ENCODE measurements at regions not wholly inside any gene's neighbourhood (a gene's known extent, or its start where the extent isn't known, plus 50 kb on each side); places are given as distances from the start of the nearest gene placed in this dataset.

GRCh38 chr5:74257645-74258313 lies 382.7 kb downstream of the ENC1 start:
- H3K36me3 ChIP-seq = no peaks in the 10 kb centered on the region
- H3K9me3 ChIP-seq (ENCODE audit: low read depth) = no peaks in the 10 kb centered on the region
- no peak for TF ChIP-seq CTCF (IDR thresholded peaks at IDR 0.05; ENCODE audit: low read depth, low read length)
- DNase-seq (ENCODE audit: low read depth in 1 of 2, low spot score in 1 of 2) = peak in 1 of 2 donors; percentile 92
- no peaks in the 10 kb centered on the region for H3K4me1 ChIP-seq (ENCODE audit: low read depth)
- no peaks in the 10 kb centered on the region for H3K27me3 ChIP-seq
- H3K27ac ChIP-seq = no peak overlapping the region
- H3K4me3 ChIP-seq = no peak overlapping the region

DNA sequence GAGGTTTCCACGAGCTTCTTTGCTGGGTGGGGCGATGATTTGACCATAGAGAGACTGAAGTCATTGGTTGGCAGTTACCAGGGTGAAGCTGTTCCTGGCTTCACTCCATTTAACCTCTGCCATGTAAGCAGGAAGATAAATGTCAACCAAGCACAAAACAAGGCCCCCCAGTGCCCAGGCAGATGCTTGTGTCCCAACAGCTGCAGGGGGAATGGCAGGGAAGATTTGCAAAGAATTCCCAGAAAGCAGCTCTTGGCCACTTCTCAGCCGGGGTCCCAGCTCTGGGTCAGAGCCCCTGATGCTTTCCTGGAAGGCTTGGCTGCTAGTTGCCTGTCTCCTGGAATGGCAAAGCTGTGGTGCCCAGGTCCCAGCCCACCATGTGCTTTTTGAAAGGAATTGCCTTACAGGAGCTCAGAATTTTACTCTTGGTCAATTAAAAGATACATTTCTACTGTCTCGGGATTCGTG lies 383.4 kb downstream of the ENC1 start:
- DNase-seq (ENCODE audit: low read depth in 1 of 2, low spot score in 1 of 2) = no peak
- H3K27ac ChIP-seq = no peak overlapping the region
- no peaks in the 10 kb centered on the region for H3K4me1 ChIP-seq (ENCODE audit: low read depth)
- H3K4me3 ChIP-seq = no peak overlapping the region
- no peaks in the 10 kb centered on the region for H3K27me3 ChIP-seq
- TF ChIP-seq CTCF (IDR thresholded peaks at IDR 0.05; ENCODE audit: low read depth, low read length) = no peak
- H3K36me3 ChIP-seq = no peaks in the 10 kb centered on the region
- H3K9me3 ChIP-seq (ENCODE audit: low read depth) = no peaks in the 10 kb centered on the region

DNA sequence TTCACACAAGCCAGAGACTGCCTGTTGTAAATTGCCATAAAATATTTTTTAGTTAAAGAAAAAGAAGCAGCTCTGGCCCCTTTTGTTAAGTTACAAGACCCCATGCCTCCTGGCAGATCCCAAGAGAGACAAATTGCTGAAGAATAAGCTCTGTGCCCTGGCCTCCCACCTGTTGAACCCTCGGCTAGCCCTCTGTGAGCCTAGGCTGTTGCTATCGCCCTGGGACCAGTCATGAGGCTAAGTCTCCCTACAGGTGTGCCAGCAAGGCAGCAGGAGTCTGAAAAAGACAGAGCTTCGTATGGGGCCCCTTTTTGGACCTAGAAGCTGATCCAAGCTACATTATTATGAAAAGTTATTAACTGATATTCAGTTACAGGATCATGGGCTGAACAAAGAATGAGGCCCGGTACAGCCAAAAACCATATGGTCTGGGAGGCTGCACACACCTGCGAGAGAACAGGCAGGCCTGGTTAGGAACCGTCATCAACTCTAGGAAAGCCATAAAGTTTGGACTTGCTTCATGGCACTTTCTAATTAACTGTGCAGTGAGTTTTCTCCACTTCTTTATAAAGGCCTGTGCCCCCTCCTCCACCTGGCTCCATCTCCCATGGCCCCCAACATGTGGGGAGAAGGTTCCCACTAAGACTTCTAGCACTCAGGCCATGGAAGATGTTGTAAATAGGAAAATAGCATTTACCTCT lies 384.7 kb downstream of the ENC1 start:
- no peaks in the 10 kb centered on the region for H3K27me3 ChIP-seq
- H3K36me3 ChIP-seq = no peaks in the 10 kb centered on the region
- no peak overlapping the region for H3K27ac ChIP-seq
- no peak for DNase-seq (ENCODE audit: low read depth in 1 of 2, low spot score in 1 of 2)
- H3K4me1 ChIP-seq (ENCODE audit: low read depth) = no peaks in the 10 kb centered on the region
- no peak for TF ChIP-seq CTCF (IDR thresholded peaks at IDR 0.05; ENCODE audit: low read depth, low read length)
- H3K9me3 ChIP-seq (ENCODE audit: low read depth) = no peaks in the 10 kb centered on the region
- no peak overlapping the region for H3K4me3 ChIP-seq

- Histone ChIP-seq H3K27ac (no peak overlapping the region), H3K4me1 (ENCODE audit: low read depth) (no peaks in the 10 kb centered on the region), H3K27me3 (no peaks in the 10 kb centered on the region), H3K9me3 (ENCODE audit: low read depth) (no peaks in the 10 kb centered on the region), H3K36me3 (no peaks in the 10 kb centered on the region), H3K4me3 (no peak overlapping the region)
- DNase-seq (ENCODE audit: low read depth in 1 of 2, low spot score in 1 of 2) = no peak
- TF ChIP-seq CTCF (IDR thresholded peaks at IDR 0.05; ENCODE audit: low read depth, low read length) = no peak
These were observed 386.3 kb downstream of the ENC1 start for GRCh38 chr5:74254257-74254656.

GRCh38 chr5:74252044-74252443 lies 388.5 kb downstream of the ENC1 start:
- no peaks in the 10 kb centered on the region for H3K36me3 ChIP-seq
- no peaks in the 10 kb centered on the region for H3K9me3 ChIP-seq (ENCODE audit: low read depth)
- DNase-seq (ENCODE audit: low read depth in 1 of 2, low spot score in 1 of 2) = no peak
- no peaks in the 10 kb centered on the region for H3K27me3 ChIP-seq
- TF ChIP-seq CTCF (IDR thresholded peaks at IDR 0.05; ENCODE audit: low read depth, low read length) = no peak
- H3K4me3 ChIP-seq = no peak overlapping the region
- no peak overlapping the region for H3K27ac ChIP-seq
- H3K4me1 ChIP-seq (ENCODE audit: low read depth) = no peaks in the 10 kb centered on the region

Data from cardiac muscle cell (in vitro differentiated cells and primary cell).